ENCODE measurements at regions not wholly inside any gene's neighbourhood (a gene's known extent, or its start where the extent isn't known, plus 50 kb on each side); places are given as distances from the start of the nearest gene placed in this dataset.

- DNase-seq (ENCODE audit: low read depth) = peak; percentile 85
- TF ChIP-seq CTCF (IDR thresholded peaks at IDR 0.05; ENCODE audit: insufficient read depth, low read length) = no peak
- H3K4me3 ChIP-seq (ENCODE audit: low read depth, low read length) = no peak overlapping the region
Measured at GRCh38 chr2:133843091-133843490, 274.8 kb upstream of the NCKAP5 start.

GRCh38 chr2:133843551-133843950 is 275.3 kb upstream of the NCKAP5 start:
- no peak overlapping the region for H3K4me3 ChIP-seq (ENCODE audit: low read depth, low read length)
- no peak for TF ChIP-seq CTCF (IDR thresholded peaks at IDR 0.05; ENCODE audit: insufficient read depth, low read length)

GRCh38 chr2:133844214-133844892 is 276.1 kb upstream of the NCKAP5 start:
- peak; percentile 89 for TF ChIP-seq CTCF (IDR thresholded peaks at IDR 0.05; ENCODE audit: insufficient read depth, low read length)
- no peak overlapping the region for H3K4me3 ChIP-seq (ENCODE audit: low read depth, low read length)
- DNase-seq (ENCODE audit: low read depth) = peak; percentile 86

More at GRCh38 chr2:133843551-133843950, 275.3 kb upstream of the NCKAP5 start:
- DNase-seq (ENCODE audit: low read depth) = no peak

- no peak overlapping the region for H3K4me3 ChIP-seq (ENCODE audit: low read depth, low read length)
- no peak for TF ChIP-seq CTCF (IDR thresholded peaks at IDR 0.05; ENCODE audit: insufficient read depth, low read length)
- no peak for DNase-seq (ENCODE audit: low read depth)
Measured at GRCh38 chr2:133846476-133846875, 278.2 kb upstream of the NCKAP5 start.

GRCh38 chr2:133847591-133847990 is 279.3 kb upstream of the NCKAP5 start:
- H3K4me3 ChIP-seq (ENCODE audit: low read depth, low read length) = no peak overlapping the region
- DNase-seq (ENCODE audit: low read depth) = no peak
- TF ChIP-seq CTCF (IDR thresholded peaks at IDR 0.05; ENCODE audit: insufficient read depth, low read length) = no peak

- TF ChIP-seq CTCF (IDR thresholded peaks at IDR 0.05; ENCODE audit: insufficient read depth, low read length) = no peak
Measured at GRCh38 chr2:133848111-133848649, 279.9 kb upstream of the NCKAP5 start.

More at GRCh38 chr2:133848111-133848649, 279.9 kb upstream of the NCKAP5 start:
- no peak overlapping the region for H3K4me3 ChIP-seq (ENCODE audit: low read depth, low read length)
- no peak for DNase-seq (ENCODE audit: low read depth)
